Neural progenitor cell (in vitro differentiated cells): ENCODE measurements at regions not wholly inside any gene's neighbourhood (a gene's known extent, or its start where the extent isn't known, plus 50 kb on each side); places are given as distances from the start of the nearest gene placed in this dataset.

ENCODE experiments used
- EZH2 ChIP-seq: fragments of 200-600 bp; sonication (generic); IDR thresholded peaks from 2 replicates; pipeline ENCODE4 v1.6.1; 2017; ENCODE audit warnings: antibody characterized with exemption, mild to moderate bottlenecking, moderate library complexity
- EZH2phosphoT487 ChIP-seq: fragments of 200-600 bp; sonication (generic); IDR thresholded peaks from 2 replicates; pipeline ENCODE4 v1.6.1; 2017; ENCODE audit warnings: antibody characterized with exemption
- TF ChIP-seq, protein P1 (sequence below): fragments of 200-600 bp; sonication (generic); IDR thresholded peaks from 2 replicates; pipeline ENCODE4 v1.5.1; 2017; ENCODE audit warnings: antibody characterized with exemption, mild to moderate bottlenecking

GRCh38 chr14:65198346-65198745 lies 96.0 kb upstream of the MAX start:
- TF ChIP-seq, protein P1, sequence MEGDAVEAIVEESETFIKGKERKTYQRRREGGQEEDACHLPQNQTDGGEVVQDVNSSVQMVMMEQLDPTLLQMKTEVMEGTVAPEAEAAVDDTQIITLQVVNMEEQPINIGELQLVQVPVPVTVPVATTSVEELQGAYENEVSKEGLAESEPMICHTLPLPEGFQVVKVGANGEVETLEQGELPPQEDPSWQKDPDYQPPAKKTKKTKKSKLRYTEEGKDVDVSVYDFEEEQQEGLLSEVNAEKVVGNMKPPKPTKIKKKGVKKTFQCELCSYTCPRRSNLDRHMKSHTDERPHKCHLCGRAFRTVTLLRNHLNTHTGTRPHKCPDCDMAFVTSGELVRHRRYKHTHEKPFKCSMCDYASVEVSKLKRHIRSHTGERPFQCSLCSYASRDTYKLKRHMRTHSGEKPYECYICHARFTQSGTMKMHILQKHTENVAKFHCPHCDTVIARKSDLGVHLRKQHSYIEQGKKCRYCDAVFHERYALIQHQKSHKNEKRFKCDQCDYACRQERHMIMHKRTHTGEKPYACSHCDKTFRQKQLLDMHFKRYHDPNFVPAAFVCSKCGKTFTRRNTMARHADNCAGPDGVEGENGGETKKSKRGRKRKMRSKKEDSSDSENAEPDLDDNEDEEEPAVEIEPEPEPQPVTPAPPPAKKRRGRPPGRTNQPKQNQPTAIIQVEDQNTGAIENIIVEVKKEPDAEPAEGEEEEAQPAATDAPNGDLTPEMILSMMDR: no peak
- TF ChIP-seq EZH2phosphoT487 (no peak), EZH2 (no peak)
